Prostate gland (tissue), 2 donors: ENCODE measurements at regions not wholly inside any gene's neighbourhood (a gene's known extent, or its start where the extent isn't known, plus 50 kb on each side); places are given as distances from the start of the nearest gene placed in this dataset.

Experiments
- DNase-seq: peaks from one replicate; pipeline ENCODE4 v3.0.0-alpha.2; 2019; ENCODE audit warnings: low spot score
- H3K27ac ChIP-seq, 2 donors: fragments of 200-600 bp; sonication (generic); 2 replicates each; pipeline ENCODE4 v1.5.1; 2017 to 2019
- H3K27me3 ChIP-seq: fragments of 200-600 bp; sonication (generic); replicated peaks from 2 replicates; pipeline ENCODE4 v1.5.1; 2019; ENCODE audit not compliant: insufficient read depth
- H3K36me3 ChIP-seq, 2 donors: fragments of 200-600 bp; sonication (generic); 1 replicate in 1 of 2; 2 replicates in 1 of 2; pipeline versions ENCODE4 v1.5.1 to v1.8.1; 2017 to 2019
- H3K4me1 ChIP-seq: fragments of 200-600 bp; sonication (generic); replicated peaks from 2 replicates; pipeline ENCODE4 v1.5.1; 2019
- H3K4me3 ChIP-seq, 2 donors: fragments of 200-600 bp; sonication (generic); 2 replicates each; pipeline ENCODE4 v1.5.1; 2017 to 2019
- H3K9me3 ChIP-seq: fragments of 200-600 bp; sonication (generic); 2 replicates; pipeline ENCODE4 v1.5.1; 2017
- CTCF ChIP-seq, 4 experiments: fragments of 200-600 bp in 2 of 4; fragments of 450-650 bp in 2 of 4; sonication (generic) in 2 of 4; IDR thresholded peaks; 1 replicate in 3 of 4; 2 replicates in 1 of 4; pipeline ENCODE4 v1.5.1; 2016 to 2019; ENCODE audit warnings: antibody characterized with exemption in 4 of 4, mild to moderate bottlenecking in 2 of 4, moderate library complexity in 2 of 4
- POLR2A ChIP-seq: fragments of 450-650 bp; IDR thresholded peaks from one replicate; pipeline ENCODE4 v1.6.1; 2016; ENCODE audit warnings: antibody characterized with exemption, mild to moderate bottlenecking
- POLR2AphosphoS5 ChIP-seq: sonication (generic); formaldehyde crosslinking; IDR thresholded peaks from one replicate; pipeline ENCODE4 v1.6.1; 2017; ENCODE audit warnings: antibody characterized with exemption
- WGBS: methylation state at CpG from one replicate; pipeline ENCODE4 v1.1.5; 2018; 5-methylcytosine and 5-hydroxymethylcytosine counted together
- intact Hi-C: fragments of 100-400 bp; cut with DNase I; formaldehyde crosslinking; loops from one replicate; pipeline ENCODE4 v1.14.2; 2022

- H3K4me1 ChIP-seq: no peaks in the 10 kb centered on the region
- WGBS: 66% methylated on average over 1 of the region's 1 CpG
- no peaks in the 10 kb centered on the region for H3K27me3 ChIP-seq
- no peak overlapping the region for H3K4me3 ChIP-seq
- no peaks in the 10 kb centered on the region for H3K9me3 ChIP-seq
- no peak for TF ChIP-seq POLR2AphosphoS5
- TF ChIP-seq POLR2A: no peak
- no peak for TF ChIP-seq CTCF (IDR thresholded peaks at IDR 0.05)
- intact Hi-C loops: no loop called here
- H3K36me3 ChIP-seq: no peaks in the 10 kb centered on the region
- H3K27ac ChIP-seq: no peak overlapping the region
- no peak for DNase-seq
Observed at GRCh38 chr6:144678844-144679243, 393.7 kb downstream of the UTRN start.

- intact Hi-C loops: no loop called here
- Histone ChIP-seq H3K27me3 (no peaks in the 10 kb centered on the region), H3K4me3 (no peak overlapping the region), H3K27ac (no peak overlapping the region), H3K4me1 (no peaks in the 10 kb centered on the region), H3K9me3 (no peaks in the 10 kb centered on the region), H3K36me3 (no peaks in the 10 kb centered on the region)
- no peak for TF ChIP-seq POLR2A
- no peak for TF ChIP-seq POLR2AphosphoS5
- no peak for TF ChIP-seq CTCF (IDR thresholded peaks at IDR 0.05)
- 75% methylated on average over 3 of the region's 3 CpGs for WGBS
- DNase-seq: no peak
Observed at GRCh38 chr6:144681334-144681733, 396.2 kb downstream of the UTRN start.

GRCh38 chr6:144683216-144684070 lies 398.3 kb downstream of the UTRN start:
- Histone ChIP-seq H3K4me3 (no peak overlapping the region), H3K9me3 (no peaks in the 10 kb centered on the region), H3K4me1 (no peaks in the 10 kb centered on the region), H3K27me3 (no peaks in the 10 kb centered on the region), H3K27ac (no peak overlapping the region), H3K36me3 (no peaks in the 10 kb centered on the region)
- intact Hi-C loops: no loop called here
- TF ChIP-seq POLR2AphosphoS5 (no peak), POLR2A (no peak), CTCF (IDR thresholded peaks at IDR 0.05) (no peak)
- DNase-seq: no peak
- WGBS: 78% methylated on average over 6 of the region's 6 CpGs

GRCh38 chr6:144688713-144689112 lies 403.6 kb downstream of the UTRN start:
- Histone ChIP-seq H3K27ac (no peak overlapping the region), H3K9me3 (no peaks in the 10 kb centered on the region), H3K4me3 (no peak overlapping the region), H3K4me1 (no peaks in the 10 kb centered on the region), H3K27me3 (no peaks in the 10 kb centered on the region), H3K36me3 (no peaks in the 10 kb centered on the region)
- intact Hi-C loops: no loop called here
- TF ChIP-seq POLR2A: no peak
- TF ChIP-seq CTCF (IDR thresholded peaks at IDR 0.05): no peak
- TF ChIP-seq POLR2AphosphoS5: no peak
- no peak for DNase-seq

GRCh38 chr6:144689503-144690040 lies 404.4 kb downstream of the UTRN start:
- no peak for DNase-seq
- intact Hi-C loops: no loop called here
- Histone ChIP-seq H3K4me3 (no peak overlapping the region), H3K36me3 (no peaks in the 10 kb centered on the region), H3K27me3 (no peaks in the 10 kb centered on the region), H3K27ac (no peak overlapping the region), H3K9me3 (no peaks in the 10 kb centered on the region), H3K4me1 (no peaks in the 10 kb centered on the region)
- no peak for TF ChIP-seq CTCF (IDR thresholded peaks at IDR 0.05)
- no peak for TF ChIP-seq POLR2A
- no peak for TF ChIP-seq POLR2AphosphoS5
- WGBS: 88% methylated on average over 3 of the region's 3 CpGs
